Peyer's patch (tissue), 4 donors: ENCODE measurements at regions not wholly inside any gene's neighbourhood (a gene's known extent, or its start where the extent isn't known, plus 50 kb on each side); places are given as distances from the start of the nearest gene placed in this dataset.

Experiments used
- CTCF ChIP-seq, 6 experiments: fragments of 450-650 bp in 4 of 6; fragments of 200-600 bp in 2 of 6; sonication (generic) in 1 of 6; IDR thresholded peaks; one replicate each; pipeline ENCODE4 v1.5.1; 2017 to 2019; ENCODE audit warnings: antibody characterized with exemption in 6 of 6, mild to moderate bottlenecking in 3 of 6, moderate library complexity in 1 of 6
- POLR2A ChIP-seq, 2 donors: fragments of 450-650 bp; IDR thresholded peaks; one replicate each; pipeline ENCODE4 v1.5.1; 2017; ENCODE audit warnings: antibody characterized with exemption in 2 of 2, mild to moderate bottlenecking in 2 of 2, moderate library complexity in 2 of 2

- TF ChIP-seq CTCF (IDR thresholded peaks at IDR 0.05) (no peak), POLR2A (IDR thresholded peaks at IDR 0.05) (no peak)
Observed at GRCh38 chr6:48641544-48641943, 530.5 kb upstream of the PTCHD4 start.
